GM18858 (cell line): ENCODE measurements at regions not wholly inside any gene's neighbourhood (a gene's known extent, or its start where the extent isn't known, plus 50 kb on each side); places are given as distances from the start of the nearest gene placed in this dataset.

Source experiments
- ATAC-seq: cut with Tn5 transposase; IDR thresholded peaks from one replicate; pipeline ENCODE4 v1.9.1; 2021; ENCODE audit not compliant: unreplicated experiment

DNA sequence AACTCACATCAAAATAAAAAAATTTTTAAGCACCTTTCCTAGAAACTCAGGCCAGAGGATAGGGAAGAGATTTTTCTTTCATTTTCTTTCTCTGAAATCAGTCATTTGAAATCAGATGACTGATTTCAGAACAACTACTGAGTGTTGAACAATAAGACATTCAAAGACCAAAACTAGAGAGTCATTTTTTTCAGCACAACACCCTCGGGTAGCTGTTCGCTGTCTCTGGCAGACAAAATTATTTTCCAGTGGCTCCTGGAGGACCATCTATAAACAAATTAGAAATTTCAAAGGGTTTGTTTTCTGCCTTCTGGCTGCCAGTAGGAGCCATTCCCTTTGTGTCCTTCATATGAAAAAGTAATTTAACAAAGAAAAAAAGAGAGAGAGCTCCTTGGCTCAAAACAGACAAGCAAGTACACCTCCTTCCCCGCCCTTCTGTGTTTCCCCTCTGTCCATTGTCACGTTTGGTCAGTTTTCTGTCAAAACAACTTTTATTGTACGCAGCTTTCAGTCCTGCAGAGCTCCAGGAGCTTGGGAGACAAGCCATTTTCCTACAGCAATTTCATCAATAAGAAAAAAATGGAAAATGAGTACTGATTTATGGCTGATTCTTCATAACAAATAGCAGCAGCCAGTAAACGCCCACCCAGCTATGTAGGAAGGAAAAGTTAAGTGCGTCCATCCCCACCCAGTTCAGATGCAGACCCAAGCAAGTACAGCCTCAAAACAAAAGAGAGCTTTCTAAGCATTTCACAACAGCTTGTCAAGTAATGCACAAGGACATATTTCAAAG is 405.2 kb downstream of the ZNF608 start:
- ATAC-seq: peak; percentile 79

DNA sequence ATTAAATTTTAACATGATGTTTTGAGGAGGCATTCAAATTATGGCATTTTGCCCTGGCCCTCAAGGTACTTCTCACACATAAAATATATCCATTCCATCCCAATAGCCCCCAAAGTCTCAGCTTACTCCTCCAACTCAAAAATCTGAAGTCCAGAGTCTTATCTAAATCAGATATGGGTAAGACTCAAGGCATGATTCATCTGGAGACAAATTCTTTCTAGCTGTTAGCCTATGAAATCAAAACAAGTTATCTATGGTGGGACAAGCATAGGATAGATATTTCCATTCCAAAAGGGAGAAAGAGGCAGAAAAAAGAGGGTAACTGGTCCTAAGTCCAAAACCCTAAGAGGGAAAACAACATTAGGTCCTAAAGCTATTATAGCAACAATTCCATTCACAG is 408.4 kb downstream of the ZNF608 start:
- no peak for ATAC-seq

DNA sequence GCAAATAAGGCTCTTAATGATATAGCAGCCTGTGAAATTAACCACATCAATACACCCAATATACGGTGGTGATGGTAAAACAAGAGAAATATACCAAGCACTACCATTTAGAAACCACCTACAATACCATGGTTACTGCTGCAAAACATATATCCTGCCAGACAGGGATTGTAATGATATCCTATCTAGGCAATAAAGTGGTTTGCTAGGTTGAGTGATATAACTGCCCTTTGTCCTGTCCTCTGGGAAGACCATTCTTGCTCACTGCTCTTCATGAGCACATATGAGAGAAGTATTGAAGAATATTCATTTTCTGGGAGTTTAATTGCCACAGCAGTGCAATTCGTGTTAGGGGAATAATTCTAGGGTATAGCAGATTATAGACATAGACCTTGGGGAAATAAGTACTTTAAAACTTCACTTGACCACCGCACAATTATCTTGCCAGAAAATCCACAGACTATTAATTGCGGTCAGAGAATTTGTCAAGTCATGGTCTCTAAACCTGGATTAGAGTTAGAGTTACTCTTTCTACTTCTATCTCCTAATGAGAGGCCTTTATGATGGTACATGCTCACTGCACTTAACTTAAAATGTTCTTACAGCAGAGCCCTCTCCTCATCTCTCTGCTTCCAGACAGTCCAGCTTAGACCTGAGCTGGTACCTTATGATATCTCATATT is 413.0 kb downstream of the ZNF608 start:
- no peak for ATAC-seq

DNA sequence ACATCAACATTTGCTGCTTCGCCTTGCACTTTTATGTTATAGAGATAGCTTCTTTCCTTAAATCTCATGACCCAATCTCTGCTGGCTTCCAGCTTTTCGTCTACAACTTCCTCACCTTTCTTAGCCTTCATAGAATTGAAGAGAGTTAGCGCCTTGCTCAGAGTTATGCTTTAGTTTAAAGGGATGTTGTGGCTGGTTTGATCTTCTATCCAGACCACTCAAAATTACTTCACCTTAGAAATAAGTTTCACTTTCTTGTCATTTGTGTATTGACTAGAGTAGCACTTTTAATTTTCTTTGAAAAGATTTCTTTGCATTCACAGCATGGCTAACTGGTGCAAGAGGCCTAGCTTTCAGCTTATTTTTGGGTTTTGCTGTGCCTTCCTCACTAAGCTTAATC is 414.2 kb downstream of the ZNF608 start:
- no peak for ATAC-seq

- ATAC-seq: no peak
These were observed 415.7 kb downstream of the ZNF608 start for GRCh38 chr5:124330595-124331220.

- ATAC-seq: no peak
These were observed 418.2 kb downstream of the ZNF608 start for GRCh38 chr5:124328201-124328600.

DNA sequence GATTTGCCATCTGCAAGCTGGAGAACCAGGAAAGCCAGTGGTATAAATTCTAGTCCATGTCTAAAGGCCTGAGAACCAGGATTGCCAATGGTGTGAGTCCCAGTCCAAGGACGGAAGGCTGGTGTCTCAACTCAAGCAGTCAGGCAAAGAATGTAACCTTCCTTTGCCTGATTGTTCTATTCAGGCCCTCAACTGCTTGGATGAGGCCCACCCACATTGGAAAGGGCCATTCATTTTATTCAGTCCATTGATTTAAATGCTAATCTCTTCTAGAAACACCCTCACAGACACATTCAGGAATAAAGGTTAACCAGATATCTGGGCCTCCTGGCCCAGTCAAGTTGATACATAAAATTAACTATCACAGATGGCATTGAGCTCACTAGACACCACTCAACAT is 427.8 kb downstream of the ZNF608 start:
- no peak for ATAC-seq

DNA sequence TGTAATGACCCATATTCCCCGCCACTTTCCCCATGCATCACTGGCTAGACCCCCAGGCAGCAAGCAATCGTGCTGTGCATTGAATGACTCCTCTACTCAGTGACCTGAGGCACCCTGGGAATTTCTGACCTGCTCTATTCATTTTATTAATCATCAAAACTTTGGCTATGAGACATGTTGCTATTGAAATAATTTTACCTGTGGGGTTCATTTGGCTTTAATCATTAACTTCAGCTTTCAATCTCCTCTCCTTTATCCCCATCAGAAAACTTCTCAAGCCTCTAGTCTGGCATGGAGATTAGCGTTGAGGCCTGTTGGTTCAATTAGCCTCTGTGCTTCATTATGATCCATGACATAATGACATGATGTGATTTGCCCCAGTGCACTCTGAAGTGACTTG is 429.0 kb downstream of the ZNF608 start:
- no peak for ATAC-seq

DNA sequence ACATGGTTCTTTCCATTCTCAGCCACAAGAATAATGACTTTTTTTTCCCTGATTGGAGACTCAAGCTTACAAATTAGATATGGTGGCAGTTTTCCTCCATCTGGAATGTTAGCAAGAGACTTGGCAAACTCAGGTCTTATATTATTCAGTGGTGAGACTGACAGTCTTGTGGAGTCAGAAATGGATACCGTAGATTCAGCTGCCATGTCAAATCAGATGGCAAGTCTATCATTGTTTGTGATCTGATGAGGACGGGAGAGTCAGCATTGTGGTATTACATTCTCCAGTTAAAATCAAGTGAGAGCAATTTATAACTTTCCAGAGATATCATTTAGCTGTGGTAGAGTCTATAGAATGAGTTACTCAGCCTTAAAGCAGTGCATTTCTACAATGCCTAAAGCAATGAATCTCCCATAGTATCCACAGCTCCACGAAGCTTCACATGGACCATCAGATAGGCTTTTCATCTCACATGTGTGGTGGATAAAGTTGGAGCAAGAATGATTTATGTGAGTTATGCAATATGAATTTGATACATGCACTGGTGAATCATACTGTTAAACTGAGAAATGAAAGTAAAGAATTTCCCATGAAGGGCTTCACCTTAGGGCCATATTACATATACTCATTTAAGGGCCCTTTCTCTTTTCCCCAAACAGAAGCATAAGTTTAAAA is 430.6 kb downstream of the ZNF608 start:
- no peak for ATAC-seq

- ATAC-seq: no peak
These were observed 436.0 kb downstream of the ZNF608 start for GRCh38 chr5:124310453-124310852.

GRCh38 chr5:124309241-124309980 is 437.0 kb downstream of the ZNF608 start:
- no peak for ATAC-seq

- no peak for ATAC-seq
These were observed 443.1 kb downstream of the ZNF608 start for GRCh38 chr5:124303366-124303765.

DNA sequence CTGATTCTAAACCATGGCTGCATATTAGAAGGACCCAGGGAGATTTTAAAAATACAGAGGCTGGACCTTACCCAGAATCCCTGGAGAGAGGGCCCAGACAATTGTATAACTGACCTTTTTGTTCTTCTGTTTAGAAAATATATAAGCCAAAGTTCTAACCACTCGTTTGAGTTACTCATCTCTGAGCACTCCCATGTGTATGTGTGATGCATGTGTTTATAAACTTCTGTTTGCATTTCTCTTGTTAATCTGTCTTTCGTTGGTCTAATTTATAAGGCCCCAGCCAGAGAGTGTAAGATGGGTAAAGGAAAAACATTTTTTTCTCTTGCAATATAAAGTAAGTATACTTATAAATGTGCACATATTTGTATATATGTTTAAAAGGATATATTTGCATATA is 443.9 kb downstream of the ZNF608 start:
- ATAC-seq: no peak

DNA sequence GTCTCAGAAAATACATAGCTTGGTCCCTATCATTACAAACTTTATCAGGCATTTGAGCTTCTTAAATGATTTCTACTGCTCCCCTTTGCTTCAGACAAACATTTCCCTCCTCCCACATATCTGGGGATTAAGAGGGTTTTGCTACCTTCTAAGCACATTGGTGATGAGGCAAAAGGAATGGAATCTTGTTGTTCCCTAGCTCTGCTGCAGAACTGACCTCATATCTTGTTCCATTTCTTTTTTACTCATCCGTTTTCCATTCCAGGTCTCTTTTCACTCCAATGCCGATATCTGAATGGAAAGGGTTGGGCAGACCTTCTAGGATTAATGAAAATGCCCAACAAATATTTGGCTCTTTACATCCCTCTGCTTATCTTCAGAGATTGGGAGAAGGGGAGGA is 444.6 kb downstream of the ZNF608 start:
- no peak for ATAC-seq

DNA sequence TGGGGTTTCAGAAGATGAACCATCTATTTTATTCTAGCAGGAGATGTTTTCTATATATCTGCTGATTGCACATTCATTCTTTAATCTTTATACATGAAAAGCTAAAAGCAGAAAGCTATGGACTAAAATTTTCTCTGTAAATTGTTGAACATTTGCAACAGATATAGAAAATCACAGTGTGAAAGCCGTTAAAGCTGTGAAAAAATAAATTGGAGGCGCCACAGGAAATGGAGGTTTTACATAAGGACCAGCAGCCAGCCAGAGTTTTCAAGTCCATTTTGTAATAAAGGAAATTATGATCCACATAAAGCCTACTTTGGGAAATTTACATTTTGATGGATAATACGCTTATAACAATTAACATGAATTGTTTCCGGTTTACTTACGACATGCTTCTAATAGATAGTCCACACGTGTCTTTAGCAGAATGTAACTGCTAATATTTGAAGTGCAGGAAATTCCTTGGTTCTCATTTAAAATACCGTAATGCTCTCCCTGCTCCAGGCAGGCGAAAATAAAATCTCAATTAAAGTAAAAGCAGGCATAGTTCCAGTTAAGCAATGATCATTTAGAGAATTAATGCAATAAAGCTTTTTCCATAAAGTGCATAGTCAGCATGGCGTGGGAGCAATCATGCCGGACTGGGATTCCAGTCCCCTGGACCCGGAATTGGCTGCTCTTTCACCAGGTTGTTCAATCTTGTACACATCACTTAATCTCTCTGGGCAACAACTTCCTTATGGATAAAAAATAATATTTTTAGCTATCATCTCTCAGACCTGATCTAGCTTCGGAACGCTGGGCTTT is 445.4 kb downstream of the ZNF608 start:
- ATAC-seq: no peak

- ATAC-seq: no peak
These were observed 448.6 kb downstream of the ZNF608 start for GRCh38 chr5:124297826-124298225.

DNA sequence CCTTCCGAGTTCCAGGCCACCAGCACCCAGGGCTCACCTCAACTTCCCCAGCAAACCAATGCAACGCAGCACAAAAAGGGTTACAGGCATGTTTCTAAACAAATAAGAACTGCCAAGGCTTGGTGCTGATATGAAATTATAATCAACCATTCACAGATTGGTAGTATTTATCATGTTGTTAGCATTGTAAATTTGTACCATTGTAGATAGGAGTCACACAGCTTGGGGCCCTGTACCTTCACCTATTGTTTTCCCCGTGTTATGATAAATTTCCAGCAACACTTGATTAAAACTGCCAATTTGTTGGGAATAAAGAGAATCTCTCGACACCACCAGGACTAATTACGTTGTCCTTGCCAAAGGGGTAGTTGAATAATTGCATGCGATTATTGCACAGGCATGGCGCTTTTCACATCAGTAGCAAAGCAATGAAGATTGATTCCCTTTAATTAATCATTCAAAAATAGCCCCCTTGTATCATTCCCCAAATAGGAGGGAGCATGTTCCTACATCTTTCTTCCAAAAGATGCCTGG is 454.1 kb downstream of the ZNF608 start:
- no peak for ATAC-seq

DNA sequence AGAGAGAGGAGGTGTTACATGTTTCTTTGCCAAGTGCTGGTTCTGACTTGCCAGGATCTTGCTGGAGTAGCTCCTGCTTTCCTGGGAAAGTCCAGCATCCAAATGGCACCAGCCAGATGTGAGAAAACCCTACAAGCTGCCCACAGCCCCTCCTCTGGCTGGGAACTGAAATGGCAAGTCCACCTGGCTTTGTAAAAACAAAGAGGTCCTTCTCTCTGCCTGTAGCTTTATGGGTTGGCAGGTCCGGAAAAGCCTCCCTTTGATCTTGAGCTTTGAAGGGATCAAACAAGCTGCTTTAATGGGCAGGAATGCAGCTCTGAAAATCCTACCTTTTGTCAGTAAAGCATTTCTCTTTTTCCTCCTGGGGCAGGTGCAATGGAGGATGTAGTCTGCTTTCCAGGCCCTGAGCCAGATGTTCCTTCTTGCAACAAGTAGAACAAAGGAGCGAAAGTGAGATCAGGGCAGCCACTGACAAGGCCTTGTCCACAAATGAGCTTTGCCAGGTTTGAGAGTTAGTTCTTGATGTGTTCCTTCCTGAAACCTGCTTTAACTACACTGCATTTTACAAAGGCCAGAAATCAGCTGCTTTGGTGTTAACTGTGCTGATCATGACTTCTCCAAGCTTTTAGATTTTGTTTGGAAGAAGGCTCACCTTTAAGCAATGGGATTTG is 456.7 kb downstream of the ZNF608 start:
- no peak for ATAC-seq

DNA sequence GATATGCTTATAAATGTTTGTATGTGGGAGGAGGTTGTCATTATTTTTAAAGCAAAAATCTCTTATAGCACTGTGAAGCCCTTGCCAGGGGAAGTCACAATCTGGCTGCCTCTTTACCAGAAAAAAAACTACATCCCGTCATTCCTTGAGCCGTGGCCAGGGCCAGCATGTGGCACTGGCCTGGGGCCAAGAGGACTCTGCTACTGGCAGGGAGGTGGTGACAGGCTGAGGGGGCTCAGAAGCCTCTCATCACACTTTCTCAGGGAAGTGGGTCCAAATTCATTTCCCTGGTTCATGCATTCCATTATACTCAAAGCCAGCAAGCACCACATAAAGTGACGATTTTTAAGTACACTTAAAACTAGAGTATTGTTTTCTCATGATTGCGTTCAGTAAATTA is 457.3 kb downstream of the ZNF608 start:
- ATAC-seq: no peak
